H1 (cell line): ENCODE measurements at regions not wholly inside any gene's neighbourhood (a gene's known extent, or its start where the extent isn't known, plus 50 kb on each side); places are given as distances from the start of the nearest gene placed in this dataset.

Source experiments
- CTCF ChIA-PET: fragments of 300-600 bp; sonication (Branson Sonifier 250); formaldehyde crosslinking; loops from one replicate; lab custom pipeline; 2021; ENCODE audit not compliant: partially characterized antibody; lab: Charles Lee
- POLR2A ChIA-PET: fragments of 300-600 bp; sonication (Branson Sonifier 250); formaldehyde crosslinking; loops from one replicate; lab custom pipeline; 2021; ENCODE audit warnings: inconsistent platforms; ENCODE audit not compliant: partially characterized antibody; lab: Charles Lee
- DNase-seq, 2 experiments: peaks; one replicate each; pipeline versions ENCODE4 v3.0.0 to v3.0.0-alpha.2; 2010 to 2022; ENCODE audit warnings: low spot score in 2 of 2, low read depth in 1 of 2, mixed read lengths in 1 of 2
- FAIRE-seq: peaks from 2 replicates; lab custom pipeline; 2011; peaks lifted over from hg19 to GRCh38; lab: Jason Lieb, UNC
- H2AFZ ChIP-seq: 2 replicates; pipeline ENCODE4 v1.8.1; 2012; ENCODE audit warnings: low read length, inconsistent platforms
- H2AK5ac ChIP-seq: 2 replicates; pipeline ENCODE4 v1.6.1; 2013; ENCODE audit warnings: low read depth, low read length
- H2BK120ac ChIP-seq: replicated peaks from 2 replicates; pipeline ENCODE3; 2013; ENCODE audit warnings: low read depth, low read length, inconsistent platforms
- H2BK12ac ChIP-seq: 2 replicates; pipeline ENCODE4 v1.6.1; 2013; ENCODE audit warnings: low read depth, low read length
- H2BK15ac ChIP-seq: 2 replicates; pipeline ENCODE4 v1.6.1; 2013; ENCODE audit warnings: low read length
- H2BK20ac ChIP-seq: 2 replicates; pipeline ENCODE4 v1.6.1; 2013; ENCODE audit warnings: low read length
- H2BK5ac ChIP-seq: 2 replicates; pipeline ENCODE4 v1.6.1; 2013; ENCODE audit warnings: low read depth, low read length
- H3K14ac ChIP-seq: 2 replicates; pipeline ENCODE4 v1.6.1; 2013; ENCODE audit warnings: inconsistent platforms; ENCODE audit not compliant: insufficient read length
- H3K18ac ChIP-seq: 2 replicates; pipeline ENCODE4 v1.6.1; 2013; ENCODE audit warnings: low read length; ENCODE audit errors: extremely low read depth
- H3K23ac ChIP-seq: 2 replicates; pipeline ENCODE4 v1.6.1; 2013; ENCODE audit warnings: inconsistent platforms; ENCODE audit not compliant: insufficient read length
- H3K23me2 ChIP-seq: 2 replicates; pipeline ENCODE4 v1.6.1; 2013; ENCODE audit warnings: low read depth, low read length
- H3K27ac ChIP-seq: 2 replicates; pipeline ENCODE4 v1.6.1; 2011; ENCODE audit warnings: low read depth, low read length, inconsistent platforms
- H3K27me3 ChIP-seq, 4 experiments: replicated peaks in 1 of 4; 1 replicate in 1 of 4; 2 replicates in 3 of 4; pipeline versions ENCODE4 v1.6.1 to v1.8.1; 2011 to 2013; ENCODE audit warnings: low read length in 3 of 4, mild to moderate bottlenecking in 3 of 4, inconsistent platforms in 2 of 4, mixed read lengths in 2 of 4, moderate library complexity in 1 of 4; ENCODE audit not compliant: control insufficient read depth in 3 of 4, insufficient read depth in 3 of 4; ENCODE audit errors: extremely low read depth in 1 of 4
- H3K36me3 ChIP-seq, 4 experiments: 2 replicates each; pipeline versions ENCODE4 v1.6.1 to v1.8.1; 2011 to 2013; ENCODE audit warnings: mild to moderate bottlenecking in 4 of 4, low read length in 3 of 4, moderate library complexity in 2 of 4, control low read depth in 1 of 4, inconsistent platforms in 1 of 4; ENCODE audit not compliant: insufficient read depth in 4 of 4, control insufficient read depth in 2 of 4
- H3K4ac ChIP-seq: replicated peaks from 2 replicates; pipeline ENCODE3; 2013; ENCODE audit warnings: low read length, low read depth, mixed read lengths, inconsistent platforms; ENCODE audit not compliant: insufficient read length
- H3K4me1 ChIP-seq, 4 experiments: replicated peaks in 1 of 4; 1 replicate in 1 of 4; 2 replicates in 3 of 4; pipeline versions ENCODE4 v1.6.1 to v1.8.1; 2011 to 2013; ENCODE audit warnings: low read length in 3 of 4, inconsistent platforms in 2 of 4, mixed read lengths in 1 of 4; ENCODE audit not compliant: insufficient read depth in 4 of 4, control insufficient read depth in 3 of 4
- H3K4me2 ChIP-seq, 2 experiments: 2 replicates each; pipeline versions ENCODE4 v1.6.1 to v1.8.1; 2011 to 2013; ENCODE audit warnings: low read depth in 2 of 2, low read length in 2 of 2, control low read depth in 1 of 2, inconsistent platforms in 1 of 2, mild to moderate bottlenecking in 1 of 2; ENCODE audit not compliant: insufficient read depth in 1 of 2
- H3K4me3 ChIP-seq, 4 experiments: fragments of 200-600, 300-600 bp in 1 of 4; sonication (generic), shearing (Covaris generic), sonication (Bioruptor Twin) in 1 of 4; 2 replicates each; pipeline versions ENCODE4 v1.5.1 to v1.8.1; 2011 to 2016; ENCODE audit warnings: low read length in 4 of 4, low read depth in 3 of 4, control low read depth in 2 of 4, inconsistent platforms in 2 of 4, mild to moderate bottlenecking in 2 of 4, mixed read lengths in 1 of 4, moderate library complexity in 1 of 4; ENCODE audit not compliant: insufficient read depth in 2 of 4; ENCODE audit errors: extremely low read depth in 1 of 4
- H3K56ac ChIP-seq: replicated peaks from 2 replicates; pipeline ENCODE3; 2013; ENCODE audit warnings: low read depth, mild to moderate bottlenecking, mixed read lengths, low read length, inconsistent platforms; ENCODE audit not compliant: insufficient read length
- H3K79me1 ChIP-seq: 2 replicates; pipeline ENCODE4 v1.6.1; 2013; ENCODE audit warnings: low read depth, low read length, control low read depth
- H3K79me2 ChIP-seq, 2 experiments: 2 replicates each; pipeline versions ENCODE4 v1.6.1 to v1.8.1; 2012 to 2013; ENCODE audit warnings: low read length in 2 of 2, mild to moderate bottlenecking in 2 of 2, inconsistent platforms in 1 of 2; ENCODE audit not compliant: insufficient read depth in 2 of 2, control insufficient read depth in 1 of 2
- H3K9ac ChIP-seq, 4 experiments: replicated peaks in 1 of 4; 1 replicate in 1 of 4; 2 replicates in 3 of 4; pipeline versions ENCODE4 v1.6.1 to v1.8.1; 2011 to 2013; ENCODE audit warnings: low read depth in 3 of 4, low read length in 3 of 4, control low read depth in 2 of 4, mild to moderate bottlenecking in 2 of 4, moderate library complexity in 2 of 4, inconsistent platforms in 1 of 4; ENCODE audit errors: extremely low read depth in 1 of 4
- H3K9me3 ChIP-seq, 2 experiments: 2 replicates each; pipeline versions ENCODE4 v1.6.1 to v1.8.1; 2012 to 2013; ENCODE audit warnings: mild to moderate bottlenecking in 2 of 2, moderate library complexity in 2 of 2, control low read depth in 1 of 2, inconsistent platforms in 1 of 2, low read depth in 1 of 2, low read length in 1 of 2, mixed read lengths in 1 of 2; ENCODE audit not compliant: insufficient read depth in 2 of 2
- H4K20me1 ChIP-seq, 2 experiments: replicated peaks in 1 of 2; 2 replicates each; pipeline versions ENCODE3 to v1.8.1; 2011 to 2013; ENCODE audit warnings: inconsistent platforms in 2 of 2, low read length in 2 of 2, mild to moderate bottlenecking in 1 of 2; ENCODE audit not compliant: insufficient read depth in 2 of 2, control insufficient read depth in 1 of 2
- H4K5ac ChIP-seq: 2 replicates; pipeline ENCODE4 v1.6.1; 2013; ENCODE audit warnings: low read length, low read depth, mixed read lengths, inconsistent platforms; ENCODE audit not compliant: insufficient read length
- H4K8ac ChIP-seq: 2 replicates; pipeline ENCODE4 v1.8.0; 2013; ENCODE audit warnings: mild to moderate bottlenecking, moderate library complexity, low read length, inconsistent platforms; ENCODE audit not compliant: insufficient read depth; ENCODE audit errors: extremely low read depth
- H4K91ac ChIP-seq: replicated peaks from 2 replicates; pipeline ENCODE3; 2013; ENCODE audit warnings: low read length, mixed read lengths, inconsistent platforms; ENCODE audit not compliant: insufficient read length
- EP300 ChIP-seq, 2 experiments: IDR thresholded peaks; 1 replicate in 1 of 2; 2 replicates in 1 of 2; pipeline ENCODE4 v1.6.1; 2011 to 2012; ENCODE audit warnings: low read depth in 2 of 2, low read length in 2 of 2, mild to moderate bottlenecking in 2 of 2, borderline replicate concordance in 1 of 2, inconsistent platforms in 1 of 2, moderate library complexity in 1 of 2
- GABPA ChIP-seq: IDR thresholded peaks from 2 replicates; pipeline ENCODE4 v1.6.1; 2011; ENCODE audit warnings: mild to moderate bottlenecking, low read length, moderate library complexity, borderline replicate concordance; ENCODE audit not compliant: insufficient read depth
- RNF2 ChIP-seq: fragments of 200-900, 300-1000 bp; sonication (generic); IDR thresholded peaks from 2 replicates; pipeline ENCODE4 v1.7.1; 2016; ENCODE audit warnings: borderline replicate concordance, low read depth, mild to moderate bottlenecking, antibody characterized with exemption, low read length; ENCODE audit not compliant: poor library complexity, severe bottlenecking; ENCODE audit errors: missing control alignments
- SIRT6 ChIP-seq: IDR thresholded peaks from one replicate; pipeline ENCODE4 v1.7.1; 2012; ENCODE audit warnings: low read length, inconsistent platforms
- TAF7 ChIP-seq: optimal IDR thresholded peaks from 2 replicates; pipeline ENCODE3; 2011; ENCODE audit warnings: low read depth, mild to moderate bottlenecking, inconsistent platforms, low read length, moderate library complexity, borderline replicate concordance
- WGBS, 2 experiments: shearing (Covaris generic) in 1 of 2; methylation state at CpG; one replicate each; pipeline versions ENCODE4 v1.1.6 to v1.1.7; 2013 to 2015; ENCODE audit warnings: low lambda C conversion rate in 2 of 2, mixed read lengths in 2 of 2, inconsistent platforms in 1 of 2, low coverage in 1 of 2, missing lambda C conversion rate in 1 of 2; ENCODE audit not compliant: insufficient replicate concordance in 2 of 2, insufficient coverage in 1 of 2, insufficient read length in 1 of 2; ENCODE audit errors: extremely low coverage in 1 of 2, missing lambda C conversion rate in 1 of 2; 5-methylcytosine and 5-hydroxymethylcytosine counted together
- TF ChIP-seq, protein P1 (sequence below): IDR thresholded peaks from 2 replicates; pipeline ENCODE4 v1.6.1; 2011; ENCODE audit warnings: low read depth, mild to moderate bottlenecking, low read length; ENCODE audit not compliant: insufficient read depth

DNA sequence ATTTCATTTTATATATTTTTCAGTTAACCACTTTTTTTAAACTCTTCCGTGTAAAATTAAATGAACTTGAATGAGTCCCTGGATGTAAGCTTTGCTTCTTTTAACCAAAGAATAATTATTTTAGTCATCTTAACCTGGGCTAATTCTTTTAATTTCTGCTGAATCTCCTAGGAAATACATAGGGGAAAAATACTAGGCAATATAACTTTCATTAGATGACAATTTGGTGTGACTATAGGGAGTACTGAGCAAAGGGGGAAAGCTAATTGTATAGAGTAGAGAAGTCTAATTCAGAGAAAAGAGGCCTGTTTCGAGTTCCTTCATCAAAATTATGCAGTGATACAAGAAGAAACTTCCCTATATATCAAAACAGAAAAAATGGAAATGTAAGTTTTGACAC is 388.1 kb downstream of the NOVA1 start:
- H3K9ac ChIP-seq, result no peak overlapping the region
- no peak overlapping the region for H2BK20ac ChIP-seq
- H3K9me3 ChIP-seq, result no peaks in the 10 kb centered on the region
- no peaks in the 10 kb centered on the region for H3K23me2 ChIP-seq
- FAIRE-seq, result no peak
- no peak overlapping the region for H4K5ac ChIP-seq
- no peak overlapping the region for H2BK5ac ChIP-seq
- no peak overlapping the region for H3K4me2 ChIP-seq
- H3K14ac ChIP-seq, result no peak overlapping the region
- ChIA-PET CTCF (no interaction called here), POLR2A (no interaction called here)
- TF ChIP-seq, protein P1, sequence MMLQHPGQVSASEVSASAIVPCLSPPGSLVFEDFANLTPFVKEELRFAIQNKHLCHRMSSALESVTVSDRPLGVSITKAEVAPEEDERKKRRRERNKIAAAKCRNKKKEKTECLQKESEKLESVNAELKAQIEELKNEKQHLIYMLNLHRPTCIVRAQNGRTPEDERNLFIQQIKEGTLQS, result no peak
- no peak for TF ChIP-seq SIRT6
- TF ChIP-seq RNF2, result no peak
- TF ChIP-seq EP300 (IDR thresholded peaks at IDR 0.05; ENCODE audit: borderline replicate concordance in 1 of 2, low read depth in 2 of 2, low read length in 2 of 2), result no peak
- TF ChIP-seq GABPA, result no peak
- no peak for TF ChIP-seq TAF7
- H2AFZ ChIP-seq, result no peak overlapping the region
- H3K18ac ChIP-seq, result no peak overlapping the region
- H2BK12ac ChIP-seq, result no peak overlapping the region
- H3K27ac ChIP-seq, result no peak overlapping the region
- H3K4me3 ChIP-seq, result no peak overlapping the region
- no peak overlapping the region for H3K56ac ChIP-seq
- peaks cover 0 to 8% (median 3%) of the 10 kb centered on the region in 4 experiments; a peak in 3 of 7 replicates for H3K27me3 ChIP-seq
- no peaks in the 10 kb centered on the region for H3K79me1 ChIP-seq
- no peak for DNase-seq
- H3K4me1 ChIP-seq, result no peaks in the 10 kb centered on the region
- H3K36me3 ChIP-seq, result no peaks in the 10 kb centered on the region
- H4K20me1 ChIP-seq, result peaks cover 0 to 1% of the 10 kb centered on the region in 2 experiments
- H2BK15ac ChIP-seq, result no peak overlapping the region
- H2BK120ac ChIP-seq, result no peak overlapping the region
- WGBS, 2 experiments, result 82% methylated on average over 2 of the region's 2 CpGs; no CpG with 5 or more reads in 1 of the 2 experiments
- H3K4ac ChIP-seq, result no peak overlapping the region
- H3K23ac ChIP-seq, result no peak overlapping the region
- no peaks in the 10 kb centered on the region for H3K79me2 ChIP-seq
- H4K8ac ChIP-seq, result no peak overlapping the region
- H2AK5ac ChIP-seq, result no peak overlapping the region
- H4K91ac ChIP-seq, result no peak overlapping the region
